Medulla oblongata (tissue), 1 donor: ENCODE measurements at regions not wholly inside any gene's neighbourhood (a gene's known extent, or its start where the extent isn't known, plus 50 kb on each side); places are given as distances from the start of the nearest gene placed in this dataset.
"Not testable (repeated sequence)": the region's sequence is repeated elsewhere in the genome, so short reads cannot be mapped to it uniquely, and the experiment has no call there.

Source experiments
- DNase-seq: peaks from one replicate; pipeline ENCODE4 v3.0.0-alpha.2; 2015; ENCODE audit errors: extremely low spot score

- no peak for DNase-seq
Observed at GRCh38 chr12:80045594-80045993, 53.7 kb upstream of the OTOGL start.

GRCh38 chr12:80044694-80045046 is 54.7 kb upstream of the OTOGL start:
- DNase-seq = no peak

- DNase-seq = no peak
Observed at GRCh38 chr12:80041692-80042091, 57.6 kb upstream of the OTOGL start.

- DNase-seq = no peak
Observed at GRCh38 chr12:80041071-80041470, 58.3 kb upstream of the OTOGL start.

- no peak for DNase-seq
Observed at GRCh38 chr12:80040075-80040738, 59.1 kb upstream of the OTOGL start.

- no peak for DNase-seq
Observed at GRCh38 chr12:80038062-80038560, 61.2 kb upstream of the OTOGL start.

- DNase-seq = no peak
Observed at GRCh38 chr12:80033448-80033847, 65.9 kb upstream of the OTOGL start.

GRCh38 chr12:80032946-80033345 is 66.4 kb upstream of the OTOGL start:
- DNase-seq = no peak

GRCh38 chr12:80031229-80031628 is 68.1 kb upstream of the OTOGL start:
- DNase-seq = no peak

- DNase-seq = no peak
Observed at GRCh38 chr12:80025638-80026037, 73.7 kb upstream of the OTOGL start.

GRCh38 chr12:80019691-80020090 is 79.6 kb upstream of the OTOGL start:
- no peak for DNase-seq

GRCh38 chr12:80018119-80018518 is 81.2 kb upstream of the OTOGL start:
- DNase-seq = no peak

- peak; percentile 11 for DNase-seq
Observed at GRCh38 chr12:80017261-80017870, 82.0 kb upstream of the OTOGL start.

- no peak for DNase-seq
Observed at GRCh38 chr12:80016684-80017083, 81.8 kb upstream of the PPP1R12A start.

- no peak for DNase-seq
Observed at GRCh38 chr12:80015660-80016059, 80.8 kb upstream of the PPP1R12A start.

- DNase-seq = not testable (repeated sequence)
Observed at GRCh38 chr12:80003744-80004143, 68.8 kb upstream of the PPP1R12A start.

- no peak for DNase-seq
Observed at GRCh38 chr12:80001562-80001961, 66.7 kb upstream of the PPP1R12A start.

GRCh38 chr12:80000831-80001230 is 65.9 kb upstream of the PPP1R12A start:
- no peak for DNase-seq

GRCh38 chr12:79998554-79998953 is 63.7 kb upstream of the PPP1R12A start:
- DNase-seq = no peak

- DNase-seq = no peak
Observed at GRCh38 chr12:79997096-79997791, 62.3 kb upstream of the PPP1R12A start.

- not testable (repeated sequence) for DNase-seq
Observed at GRCh38 chr12:79995385-79996084, 60.6 kb upstream of the PPP1R12A start.

- DNase-seq = no peak
Observed at GRCh38 chr12:79993106-79993862, 58.4 kb upstream of the PPP1R12A start.
